Upper lobe of left lung (tissue), 6 donors: ENCODE measurements at regions not wholly inside any gene's neighbourhood (a gene's known extent, or its start where the extent isn't known, plus 50 kb on each side); places are given as distances from the start of the nearest gene placed in this dataset.
"Not testable (repeated sequence)": the region's sequence is repeated elsewhere in the genome, so short reads cannot be mapped to it uniquely, and the experiment has no call there.

Experiments
- ATAC-seq, 2 donors: fragments of 200-7000 bp; cut with Tn5 transposase; one replicate each; pipeline ENCODE4 v1.9.1; 2022; ENCODE audit warnings: mild to moderate bottlenecking in 2 of 2, moderate library complexity in 2 of 2; ENCODE audit not compliant: low FRiP score in 2 of 2
- DNase-seq, 2 donors: peaks; one replicate each; pipeline ENCODE4 v3.0.0-alpha.2; 2019 to 2020
- H3K27ac ChIP-seq, 4 donors: fragments of 200-600 bp; sonication (generic); one replicate each; pipeline ENCODE4 v1.5.1; 2016 to 2019
- H3K27me3 ChIP-seq, 4 donors: fragments of 200-600 bp; sonication (generic); one replicate each; pipeline ENCODE4 v1.5.1; 2017 to 2019
- H3K36me3 ChIP-seq, 4 donors: fragments of 200-600 bp; sonication (generic); one replicate each; pipeline ENCODE4 v1.5.1; 2016 to 2019
- H3K4me1 ChIP-seq, 4 donors: fragments of 200-600 bp; sonication (generic); one replicate each; pipeline ENCODE4 v1.5.1; 2018 to 2019
- H3K4me3 ChIP-seq, 4 donors: fragments of 200-600 bp; sonication (generic); one replicate each; pipeline ENCODE4 v1.5.1; 2017 to 2019; ENCODE audit warnings: mild to moderate bottlenecking in 2 of 4, moderate library complexity in 1 of 4
- H3K9me3 ChIP-seq, 4 donors: fragments of 200-600 bp; sonication (generic); one replicate each; pipeline ENCODE4 v1.5.1; 2018 to 2019
- EP300 ChIP-seq, 4 donors: sonication (generic); formaldehyde crosslinking; IDR thresholded peaks; one replicate each; pipeline ENCODE4 v1.5.1; 2017; ENCODE audit warnings: antibody characterized with exemption in 4 of 4, control low read depth in 2 of 4
- POLR2A ChIP-seq, 4 donors: fragments of 450-650 bp; IDR thresholded peaks; one replicate each; pipeline ENCODE4 v1.5.1; 2016 to 2017; ENCODE audit warnings: antibody characterized with exemption in 4 of 4, mild to moderate bottlenecking in 2 of 4
- POLR2AphosphoS5 ChIP-seq, 2 donors: sonication (generic); formaldehyde crosslinking; IDR thresholded peaks; one replicate each; pipeline ENCODE4 v1.5.1; 2017; ENCODE audit warnings: antibody characterized with exemption in 2 of 2
- WGBS, 2 donors: methylation state at CpG; one replicate each; pipeline ENCODE4 v1.1.5; 2017 to 2018; 5-methylcytosine and 5-hydroxymethylcytosine counted together
- TF ChIP-seq, protein P1 (sequence below), 6 experiments: fragments of 450-650 bp in 4 of 6; fragments of 200-600 bp in 2 of 6; sonication (generic) in 2 of 6; IDR thresholded peaks; one replicate each; pipeline ENCODE4 v1.5.1; 2016 to 2019; ENCODE audit warnings: antibody characterized with exemption in 6 of 6
- donor health status: DM: no; HTN: no; CAD: no; lungs with moderate emphysema.
- donor health status: DM: no; HTN: yes; CAD: no; lungs with severe emphysema.

DNA sequence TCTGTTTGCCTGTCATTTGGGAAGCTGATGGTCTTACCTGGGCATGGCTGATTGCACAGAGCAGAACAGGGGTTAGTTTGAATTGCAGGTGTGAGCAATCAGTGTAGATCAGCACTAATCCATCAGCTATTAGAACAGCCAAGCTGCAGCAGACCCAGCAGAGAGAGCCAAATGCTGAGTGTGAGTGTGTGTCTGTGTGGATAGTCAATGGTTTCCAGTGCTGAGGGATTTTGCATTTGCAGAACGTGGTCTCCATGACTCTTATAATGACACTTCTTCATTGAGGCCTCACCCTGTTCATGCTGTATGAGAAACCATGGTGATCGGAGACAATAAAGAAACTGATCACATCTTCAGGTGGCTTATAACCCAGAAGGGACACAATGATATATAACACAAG lies 312.1 kb downstream of the SOX2 start:
- Histone ChIP-seq H3K27me3 (no peaks in the 10 kb centered on the region), H3K4me3 (no peak overlapping the region), H3K36me3 (no peaks in the 10 kb centered on the region), H3K9me3 (no peaks in the 10 kb centered on the region), H3K4me1 (no peaks in the 10 kb centered on the region), H3K27ac (no peak overlapping the region)
- no peak for ATAC-seq
- DNase-seq, result no peak
- 71 to 76% methylated on average over 2 of the region's 2 CpGs for WGBS, 2 donors
- TF ChIP-seq POLR2A (IDR thresholded peaks at IDR 0.05) (no peak), EP300 (IDR thresholded peaks at IDR 0.05) (no peak), POLR2AphosphoS5 (IDR thresholded peaks at IDR 0.05) (no peak)
- TF ChIP-seq, protein P1, sequence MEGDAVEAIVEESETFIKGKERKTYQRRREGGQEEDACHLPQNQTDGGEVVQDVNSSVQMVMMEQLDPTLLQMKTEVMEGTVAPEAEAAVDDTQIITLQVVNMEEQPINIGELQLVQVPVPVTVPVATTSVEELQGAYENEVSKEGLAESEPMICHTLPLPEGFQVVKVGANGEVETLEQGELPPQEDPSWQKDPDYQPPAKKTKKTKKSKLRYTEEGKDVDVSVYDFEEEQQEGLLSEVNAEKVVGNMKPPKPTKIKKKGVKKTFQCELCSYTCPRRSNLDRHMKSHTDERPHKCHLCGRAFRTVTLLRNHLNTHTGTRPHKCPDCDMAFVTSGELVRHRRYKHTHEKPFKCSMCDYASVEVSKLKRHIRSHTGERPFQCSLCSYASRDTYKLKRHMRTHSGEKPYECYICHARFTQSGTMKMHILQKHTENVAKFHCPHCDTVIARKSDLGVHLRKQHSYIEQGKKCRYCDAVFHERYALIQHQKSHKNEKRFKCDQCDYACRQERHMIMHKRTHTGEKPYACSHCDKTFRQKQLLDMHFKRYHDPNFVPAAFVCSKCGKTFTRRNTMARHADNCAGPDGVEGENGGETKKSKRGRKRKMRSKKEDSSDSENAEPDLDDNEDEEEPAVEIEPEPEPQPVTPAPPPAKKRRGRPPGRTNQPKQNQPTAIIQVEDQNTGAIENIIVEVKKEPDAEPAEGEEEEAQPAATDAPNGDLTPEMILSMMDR (IDR thresholded peaks at IDR 0.05), result no peak

DNA sequence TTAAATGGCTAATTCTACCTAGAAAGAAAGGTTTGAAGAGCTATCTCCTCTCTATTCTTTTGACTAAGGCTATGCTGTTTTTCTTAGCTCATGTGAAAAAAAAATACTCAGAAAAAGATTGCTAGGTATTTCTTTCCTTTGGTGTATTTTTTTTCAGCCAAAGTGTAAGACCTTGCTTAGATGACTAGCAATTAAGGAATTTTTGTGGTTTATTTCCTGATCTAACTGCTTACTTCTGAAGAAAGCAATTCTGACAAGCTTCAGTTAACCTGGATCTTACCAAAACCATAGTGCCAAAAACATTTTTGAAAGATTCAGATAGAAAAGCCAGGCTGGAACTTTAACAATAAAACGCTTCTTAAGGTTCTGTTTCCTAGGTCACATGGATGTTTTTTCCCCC lies 315.6 kb downstream of the SOX2 start:
- Histone ChIP-seq H3K9me3 (no peaks in the 10 kb centered on the region), H3K36me3 (no peaks in the 10 kb centered on the region), H3K27ac (no peak overlapping the region), H3K4me3 (no peak overlapping the region), H3K4me1 (no peaks in the 10 kb centered on the region), H3K27me3 (no peaks in the 10 kb centered on the region)
- TF ChIP-seq EP300 (IDR thresholded peaks at IDR 0.05) (no peak), POLR2A (IDR thresholded peaks at IDR 0.05) (no peak), POLR2AphosphoS5 (IDR thresholded peaks at IDR 0.05) (no peak)
- TF ChIP-seq, protein P1 (IDR thresholded peaks at IDR 0.05), result no peak
- WGBS, 2 donors, result 74 to 89% methylated on average over 1 of the region's 1 CpG
- ATAC-seq (no peak), DNase-seq (no peak)

DNA sequence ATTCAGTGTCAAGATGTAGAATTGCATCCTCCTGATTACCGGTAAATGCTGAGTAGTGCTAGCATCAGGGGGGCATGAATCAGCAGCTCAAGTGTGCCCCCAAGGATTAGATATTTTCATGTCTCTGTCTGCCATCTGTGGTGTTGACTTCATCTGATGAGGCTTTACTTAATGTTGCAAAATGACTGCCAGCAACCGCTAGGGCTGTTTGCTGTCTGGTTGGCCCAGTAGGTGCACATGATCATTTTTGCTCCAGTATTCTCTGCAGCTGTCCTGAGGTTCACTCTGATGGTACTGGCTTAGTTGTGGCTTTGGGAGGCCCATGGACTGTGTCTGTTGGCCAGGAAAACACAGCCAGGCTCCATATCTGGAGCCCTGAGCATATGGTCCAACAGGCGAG lies 316.4 kb downstream of the SOX2 start:
- 78 to 86% methylated on average over 3 of the region's 3 CpGs for WGBS, 2 donors
- DNase-seq (no peak), ATAC-seq (no peak)
- Histone ChIP-seq H3K27ac (no peak overlapping the region), H3K36me3 (no peaks in the 10 kb centered on the region), H3K4me3 (no peak overlapping the region), H3K27me3 (no peaks in the 10 kb centered on the region), H3K9me3 (no peaks in the 10 kb centered on the region), H3K4me1 (no peaks in the 10 kb centered on the region)
- TF ChIP-seq, protein P1 (IDR thresholded peaks at IDR 0.05), result no peak

DNA sequence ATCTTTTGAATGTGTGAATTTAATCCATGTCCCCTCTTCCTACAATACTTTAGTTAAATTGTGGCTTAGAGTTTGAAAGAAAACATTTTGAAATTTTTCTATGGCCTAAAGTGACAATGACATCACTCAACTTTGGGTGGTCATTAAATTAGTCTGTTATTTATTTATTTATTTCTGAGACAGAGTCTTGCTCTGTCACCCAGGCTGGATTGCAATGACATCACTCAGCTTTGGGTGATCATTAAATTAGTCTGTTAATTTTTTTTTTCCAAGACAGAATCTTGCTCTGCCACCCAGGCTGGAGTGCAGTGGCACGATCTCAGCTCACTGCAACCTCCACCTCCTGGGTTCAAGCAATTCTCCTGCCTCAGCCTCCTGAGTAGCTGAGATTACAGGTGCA lies 322.5 kb downstream of the SOX2 start:
- not testable (repeated sequence) for H3K27ac ChIP-seq, H3K4me1 ChIP-seq, H3K4me3 ChIP-seq, H3K9me3 ChIP-seq, DNase-seq, H3K36me3 ChIP-seq, ATAC-seq, H3K27me3 ChIP-seq
- 64 to 79% methylated on average over 1 of the region's 1 CpG for WGBS, 2 donors

DNA sequence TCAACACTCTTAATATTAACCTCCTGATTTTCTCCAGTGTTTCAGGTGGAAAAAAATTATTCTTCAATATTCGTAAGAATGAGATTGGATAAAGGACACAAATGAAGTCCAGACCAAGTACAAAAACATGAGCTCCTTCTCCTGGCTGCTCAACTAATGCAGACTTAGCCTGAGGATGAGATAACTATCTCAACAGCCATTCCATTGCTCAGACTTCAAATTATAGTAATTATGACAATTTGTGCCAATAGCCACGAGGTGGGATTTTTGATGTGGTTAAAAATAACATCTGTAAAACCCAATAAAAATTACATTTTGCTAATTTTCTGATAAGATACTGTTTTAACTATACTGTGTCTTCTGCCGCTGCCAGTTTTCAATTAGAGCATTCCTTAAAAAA lies 323.6 kb downstream of the SOX2 start:
- H3K9me3 ChIP-seq, result no peaks in the 10 kb centered on the region
- ATAC-seq (no peak), DNase-seq (no peak)
- H3K27me3 ChIP-seq, result no peaks in the 10 kb centered on the region
- no peak overlapping the region for H3K27ac ChIP-seq
- no peaks in the 10 kb centered on the region for H3K4me1 ChIP-seq
- H3K36me3 ChIP-seq, result no peaks in the 10 kb centered on the region
- TF ChIP-seq, protein P1 (IDR thresholded peaks at IDR 0.05), result no peak
- TF ChIP-seq POLR2A (IDR thresholded peaks at IDR 0.05), result no peak
- TF ChIP-seq EP300 (IDR thresholded peaks at IDR 0.05), result no peak
- no peak for TF ChIP-seq POLR2AphosphoS5 (IDR thresholded peaks at IDR 0.05)
- WGBS, 2 donors, result 77 to 81% methylated on average over 3 of the region's 3 CpGs
- H3K4me3 ChIP-seq, result no peak overlapping the region
